ENCODE measurements at regions not wholly inside any gene's neighbourhood (a gene's known extent, or its start where the extent isn't known, plus 50 kb on each side); places are given as distances from the start of the nearest gene placed in this dataset.

DNA sequence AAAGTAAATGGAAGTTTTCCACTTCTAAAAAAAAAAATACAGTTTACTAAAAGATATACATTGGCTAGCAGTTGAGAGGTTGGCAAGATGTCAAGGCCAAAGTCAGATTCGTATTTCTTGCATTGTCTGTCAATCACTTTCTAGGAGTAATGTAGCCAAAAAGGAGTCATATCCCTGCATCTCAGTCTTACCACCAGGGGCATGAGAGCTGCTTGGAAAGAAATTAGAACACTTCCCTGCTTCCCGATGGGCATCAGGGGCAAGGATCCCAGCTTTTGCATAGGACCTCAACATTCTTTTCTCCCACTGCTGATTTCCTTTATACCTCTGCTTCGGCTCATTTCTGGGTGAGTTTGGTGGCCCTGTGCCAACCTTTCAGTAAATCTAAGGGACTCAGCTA, 581.0 kb upstream of the MAP3K7 start:
- TF ChIP-seq RFX5 (IDR thresholded peaks at IDR 0.05; ENCODE audit: borderline replicate concordance, low read depth, low read length) (no peak), POLR2A (IDR thresholded peaks at IDR 0.05; ENCODE audit: control extremely low read depth in 1 of 2, low read depth in 2 of 2, low read length in 2 of 2) (no peak), JUND (IDR thresholded peaks at IDR 0.05; ENCODE audit: low read length) (no peak), BACH1 (IDR thresholded peaks at IDR 0.05; ENCODE audit: low read length) (no peak), EZH2 (IDR thresholded peaks at IDR 0.05; ENCODE audit: low read depth, low read length, severe bottlenecking) (no peak)
- TF ChIP-seq, protein P1, sequence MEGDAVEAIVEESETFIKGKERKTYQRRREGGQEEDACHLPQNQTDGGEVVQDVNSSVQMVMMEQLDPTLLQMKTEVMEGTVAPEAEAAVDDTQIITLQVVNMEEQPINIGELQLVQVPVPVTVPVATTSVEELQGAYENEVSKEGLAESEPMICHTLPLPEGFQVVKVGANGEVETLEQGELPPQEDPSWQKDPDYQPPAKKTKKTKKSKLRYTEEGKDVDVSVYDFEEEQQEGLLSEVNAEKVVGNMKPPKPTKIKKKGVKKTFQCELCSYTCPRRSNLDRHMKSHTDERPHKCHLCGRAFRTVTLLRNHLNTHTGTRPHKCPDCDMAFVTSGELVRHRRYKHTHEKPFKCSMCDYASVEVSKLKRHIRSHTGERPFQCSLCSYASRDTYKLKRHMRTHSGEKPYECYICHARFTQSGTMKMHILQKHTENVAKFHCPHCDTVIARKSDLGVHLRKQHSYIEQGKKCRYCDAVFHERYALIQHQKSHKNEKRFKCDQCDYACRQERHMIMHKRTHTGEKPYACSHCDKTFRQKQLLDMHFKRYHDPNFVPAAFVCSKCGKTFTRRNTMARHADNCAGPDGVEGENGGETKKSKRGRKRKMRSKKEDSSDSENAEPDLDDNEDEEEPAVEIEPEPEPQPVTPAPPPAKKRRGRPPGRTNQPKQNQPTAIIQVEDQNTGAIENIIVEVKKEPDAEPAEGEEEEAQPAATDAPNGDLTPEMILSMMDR (IDR thresholded peaks at IDR 0.05; ENCODE audit: control extremely low read depth in 1 of 3, insufficient read depth in 1 of 3, low read depth in 1 of 3, low read length in 3 of 3), result peak in 2 of 3 experiments; percentile 42 to 73; a peak in 3 of 4 replicates
- TF ChIP-seq, protein P2, sequence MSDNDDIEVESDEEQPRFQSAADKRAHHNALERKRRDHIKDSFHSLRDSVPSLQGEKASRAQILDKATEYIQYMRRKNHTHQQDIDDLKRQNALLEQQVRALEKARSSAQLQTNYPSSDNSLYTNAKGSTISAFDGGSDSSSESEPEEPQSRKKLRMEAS (IDR thresholded peaks at IDR 0.05), result no peak

All from H1 (cell line).